ENCODE measurements at regions not wholly inside any gene's neighbourhood (a gene's known extent, or its start where the extent isn't known, plus 50 kb on each side); places are given as distances from the start of the nearest gene placed in this dataset.

DNA sequence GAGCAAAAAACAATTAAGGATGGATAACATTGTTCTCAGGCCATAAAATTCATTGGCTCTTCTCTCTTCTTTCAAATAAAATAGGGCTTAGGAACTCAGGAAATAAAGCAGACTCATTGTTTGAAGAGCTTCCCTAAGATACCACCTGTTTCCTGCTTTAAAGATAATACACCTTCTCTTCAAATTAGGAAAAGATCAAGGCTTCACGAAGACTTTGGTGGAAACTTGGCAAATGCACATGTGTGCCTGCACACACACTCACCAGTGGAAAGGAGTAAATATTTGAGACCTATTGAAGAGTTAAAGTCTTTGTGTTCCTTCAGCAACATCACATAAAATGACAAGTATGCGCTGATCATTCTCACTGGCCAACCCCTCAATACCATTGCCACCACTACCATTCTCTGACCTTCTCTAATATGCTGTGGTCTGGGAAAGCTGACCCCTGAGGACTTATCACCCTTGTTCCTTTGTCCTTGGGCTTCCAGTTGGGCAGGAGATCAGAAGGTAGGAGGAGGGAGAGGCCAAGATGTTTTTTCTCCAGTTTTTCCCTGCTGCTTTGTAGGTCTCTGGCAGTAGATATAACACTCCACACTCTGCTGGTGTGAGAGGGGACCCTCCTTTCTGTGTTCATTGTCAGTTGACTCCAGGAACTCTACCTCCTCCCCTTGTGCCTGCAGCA lies 53.5 kb upstream of the SPOPL start:
- H3K36me3 ChIP-seq (replicated peaks; ENCODE audit: insufficient read depth, low read depth) = no peaks in the 10 kb centered on the region
- no peaks in the 10 kb centered on the region for H3K9me2 ChIP-seq (replicated peaks; ENCODE audit: insufficient read depth)
- H3K4me2 ChIP-seq = no peak overlapping the region
- no peak overlapping the region for H3K4me3 ChIP-seq
- H3K27ac ChIP-seq = no peak overlapping the region
- H3K27me3 ChIP-seq = no peaks in the 10 kb centered on the region
- H3K4me1 ChIP-seq (ENCODE audit: insufficient read depth) = no peaks in the 10 kb centered on the region
- no peak for DNase-seq (ENCODE audit: low spot score)
- 61% methylated on average over 2 of the region's 2 CpGs for WGBS (ENCODE audit: low lambda C conversion rate, missing lambda C conversion rate)
- H3K9me3 ChIP-seq (ENCODE audit: low read depth) = no peaks in the 10 kb centered on the region
- H2AFZ ChIP-seq = no peak overlapping the region
- no peak for TF ChIP-seq EZH2 (IDR thresholded peaks at IDR 0.05; ENCODE audit: borderline replicate concordance)
- no peak for TF ChIP-seq EZH2phosphoT487 (IDR thresholded peaks at IDR 0.05; ENCODE audit: low read depth, severe bottlenecking, unreplicated experiment)
- TF ChIP-seq, protein P1, sequence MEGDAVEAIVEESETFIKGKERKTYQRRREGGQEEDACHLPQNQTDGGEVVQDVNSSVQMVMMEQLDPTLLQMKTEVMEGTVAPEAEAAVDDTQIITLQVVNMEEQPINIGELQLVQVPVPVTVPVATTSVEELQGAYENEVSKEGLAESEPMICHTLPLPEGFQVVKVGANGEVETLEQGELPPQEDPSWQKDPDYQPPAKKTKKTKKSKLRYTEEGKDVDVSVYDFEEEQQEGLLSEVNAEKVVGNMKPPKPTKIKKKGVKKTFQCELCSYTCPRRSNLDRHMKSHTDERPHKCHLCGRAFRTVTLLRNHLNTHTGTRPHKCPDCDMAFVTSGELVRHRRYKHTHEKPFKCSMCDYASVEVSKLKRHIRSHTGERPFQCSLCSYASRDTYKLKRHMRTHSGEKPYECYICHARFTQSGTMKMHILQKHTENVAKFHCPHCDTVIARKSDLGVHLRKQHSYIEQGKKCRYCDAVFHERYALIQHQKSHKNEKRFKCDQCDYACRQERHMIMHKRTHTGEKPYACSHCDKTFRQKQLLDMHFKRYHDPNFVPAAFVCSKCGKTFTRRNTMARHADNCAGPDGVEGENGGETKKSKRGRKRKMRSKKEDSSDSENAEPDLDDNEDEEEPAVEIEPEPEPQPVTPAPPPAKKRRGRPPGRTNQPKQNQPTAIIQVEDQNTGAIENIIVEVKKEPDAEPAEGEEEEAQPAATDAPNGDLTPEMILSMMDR (IDR thresholded peaks at IDR 0.05; ENCODE audit: poor library complexity) = no peak
- H3K79me2 ChIP-seq = no peaks in the 10 kb centered on the region
- no peaks in the 10 kb centered on the region for H4K20me1 ChIP-seq (ENCODE audit: insufficient read depth, poor library complexity, severe bottlenecking)

Data from hepatocyte (in vitro differentiated cells).